Activated CD8-positive, alpha-beta T cell treated with anti-CD3 and anti-CD28 coated beads for 36 hours (primary cell): ENCODE measurements at regions not wholly inside any gene's neighbourhood (a gene's known extent, or its start where the extent isn't known, plus 50 kb on each side); places are given as distances from the start of the nearest gene placed in this dataset.

ENCODE experiments used
- ATAC-seq: fragments of 200-7000 bp; cut with Tn5 transposase; one replicate; pipeline ENCODE4 v1.10.0; 2021; ENCODE audit warnings: mild to moderate bottlenecking, moderate library complexity
- CTCF ChIA-PET: fragments of 350-600 bp; sonication (Branson Sonifier 250); formaldehyde crosslinking; loops from one replicate; lab custom pipeline; 2021; ENCODE audit warnings: antibody characterized with exemption; lab: Charles Lee
- POLR2A ChIA-PET: fragments of 350-600 bp; sonication (Branson Sonifier 250); formaldehyde crosslinking; loops from one replicate; lab custom pipeline; 2021; ENCODE audit warnings: antibody characterized with exemption; lab: Charles Lee
- DNase-seq: peaks from one replicate; pipeline ENCODE4 v3.0.0-alpha.2; 2020
- H3K27ac Mint-ChIP-seq: one replicate; pipeline ENCODE4 v1.8.0; 2021; ENCODE audit warnings: mild to moderate bottlenecking, mixed read lengths
- H3K27me3 Mint-ChIP-seq: one replicate; pipeline ENCODE4 v1.8.0; 2021; ENCODE audit warnings: mixed read lengths
- H3K36me3 Mint-ChIP-seq: one replicate; pipeline ENCODE4 v1.8.0; 2021; ENCODE audit warnings: low read depth, mixed read lengths
- H3K4me1 Mint-ChIP-seq: one replicate; pipeline ENCODE4 v1.8.0; 2021; ENCODE audit warnings: low read depth, mixed read lengths
- H3K4me3 Mint-ChIP-seq: one replicate; pipeline ENCODE4 v1.8.0; 2021; ENCODE audit warnings: mild to moderate bottlenecking, moderate library complexity, mixed read lengths
- H3K9me3 Mint-ChIP-seq: one replicate; pipeline ENCODE4 v1.8.0; 2021; ENCODE audit warnings: mixed read lengths
- CTCF ChIP-seq: fragments of 200-600 bp; IDR thresholded peaks from one replicate; pipeline ENCODE4 v1.8.0; 2022; ENCODE audit warnings: antibody characterized with exemption, mild to moderate bottlenecking
- intact Hi-C: fragments of 100-400 bp; cut with micrococcal nuclease; formaldehyde crosslinking; loops from one replicate; pipeline ENCODE4 v1.10.0; 2022

- no peak for TF ChIP-seq CTCF
- Mint-ChIP-seq H3K4me1 (no peaks in the 10 kb centered on the region), H3K4me3 (no peak overlapping the region), H3K27me3 (no peaks in the 10 kb centered on the region), H3K36me3 (no peaks in the 10 kb centered on the region), H3K27ac (no peak overlapping the region), H3K9me3 (no peaks in the 10 kb centered on the region)
- DNase-seq = no peak
- intact Hi-C loops = no loop called here
- ChIA-PET POLR2A (no interaction called here), CTCF (no interaction called here)
- no peak for ATAC-seq
These were observed 120.8 kb upstream of the SEC61G start for GRCh38 chr7:54879776-54880175.

- H3K27me3 Mint-ChIP-seq = no peaks in the 10 kb centered on the region
- no peaks in the 10 kb centered on the region for H3K4me1 Mint-ChIP-seq
- no peak for ATAC-seq
- H3K36me3 Mint-ChIP-seq = no peaks in the 10 kb centered on the region
- ChIA-PET POLR2A (no interaction called here), CTCF (no interaction called here)
- no peak for TF ChIP-seq CTCF
- no peak overlapping the region for H3K4me3 Mint-ChIP-seq
- intact Hi-C loops = no loop called here
- H3K27ac Mint-ChIP-seq = no peak overlapping the region
- no peaks in the 10 kb centered on the region for H3K9me3 Mint-ChIP-seq
- DNase-seq = no peak
These were observed 121.4 kb upstream of the SEC61G start for GRCh38 chr7:54880326-54880989.

- Mint-ChIP-seq H3K9me3 (no peaks in the 10 kb centered on the region), H3K27ac (no peak overlapping the region), H3K4me3 (no peak overlapping the region), H3K4me1 (no peaks in the 10 kb centered on the region), H3K27me3 (no peaks in the 10 kb centered on the region), H3K36me3 (no peaks in the 10 kb centered on the region)
- no peak for TF ChIP-seq CTCF
- intact Hi-C loops = no loop called here
- ATAC-seq (no peak), DNase-seq (no peak)
- ChIA-PET CTCF (no interaction called here), POLR2A (no interaction called here)
These were observed 123.0 kb upstream of the SEC61G start for GRCh38 chr7:54881816-54882520.

GRCh38 chr7:54882694-54883093 lies 123.7 kb upstream of the SEC61G start:
- POLR2A ChIA-PET = no interaction called here
- Mint-ChIP-seq H3K36me3 (no peaks in the 10 kb centered on the region), H3K4me1 (no peaks in the 10 kb centered on the region), H3K4me3 (no peak overlapping the region), H3K27me3 (no peaks in the 10 kb centered on the region), H3K27ac (no peak overlapping the region), H3K9me3 (no peaks in the 10 kb centered on the region)
- CTCF ChIA-PET = no interaction called here
- no peak for TF ChIP-seq CTCF
- DNase-seq (no peak), ATAC-seq (no peak)
- intact Hi-C loops = no loop called here

GRCh38 chr7:54883576-54883975 lies 124.6 kb upstream of the SEC61G start:
- no peaks in the 10 kb centered on the region for H3K36me3 Mint-ChIP-seq
- POLR2A ChIA-PET = no interaction called here
- ATAC-seq (no peak), DNase-seq (no peak)
- no peak overlapping the region for H3K4me3 Mint-ChIP-seq
- intact Hi-C loops = no loop called here
- H3K27me3 Mint-ChIP-seq = peaks cover 4% of the 10 kb centered on the region
- H3K4me1 Mint-ChIP-seq = no peaks in the 10 kb centered on the region
- CTCF ChIA-PET = no interaction called here
- no peak for TF ChIP-seq CTCF
- H3K9me3 Mint-ChIP-seq = no peaks in the 10 kb centered on the region
- H3K27ac Mint-ChIP-seq = no peak overlapping the region
